ENCODE measurements at regions not wholly inside any gene's neighbourhood (a gene's known extent, or its start where the extent isn't known, plus 50 kb on each side); places are given as distances from the start of the nearest gene placed in this dataset.

DNA sequence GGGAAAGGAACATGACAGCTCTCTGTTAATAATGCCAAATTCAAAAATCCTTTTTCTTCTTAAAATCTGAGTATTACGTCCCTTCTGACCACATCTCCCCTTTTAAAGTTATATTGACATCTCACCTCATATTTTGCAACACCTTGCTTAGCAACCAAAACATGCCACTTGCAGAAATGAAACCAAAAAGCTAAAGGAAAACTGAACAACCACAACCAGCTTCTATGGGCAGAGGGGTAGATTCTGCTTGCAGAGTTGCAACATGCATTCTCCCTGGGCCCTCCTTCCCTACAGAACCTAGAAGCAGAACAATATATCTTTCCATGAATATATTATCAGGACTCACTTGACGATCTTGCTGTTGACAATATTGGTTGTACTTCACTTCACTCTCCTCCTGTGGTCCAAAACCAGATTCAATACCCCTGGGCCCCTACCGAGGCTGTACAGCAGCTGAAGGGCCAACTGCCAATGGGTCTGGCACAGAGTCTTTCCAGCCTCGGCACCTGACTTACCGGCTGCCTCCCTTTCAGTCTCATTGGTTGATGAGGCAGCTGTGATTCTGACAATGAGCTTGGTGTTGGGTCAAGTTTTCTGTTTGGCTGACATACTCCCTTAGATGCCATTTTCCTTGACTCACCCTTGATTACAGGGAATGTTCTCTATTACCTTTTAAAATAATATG, 616.6 kb downstream of the ZEB2 start:
- Histone ChIP-seq H3F3A (ENCODE audit: insufficient read depth) (no peaks in the 10 kb centered on the region), H3K9ac (ENCODE audit: low read length) (no peak overlapping the region), H2AFZ (ENCODE audit: low read depth, low read length, severe bottlenecking) (no peak overlapping the region), H3K9me2 (replicated peaks; ENCODE audit: insufficient read depth, low read length) (no peaks in the 10 kb centered on the region), H3K4me3 (ENCODE audit: insufficient read depth, low read length, poor library complexity, severe bottlenecking) (no peak overlapping the region), H3K36me3 (ENCODE audit: low read length) (no peaks in the 10 kb centered on the region), H3K27me3 (ENCODE audit: low read length) (no peaks in the 10 kb centered on the region), H3K79me2 (ENCODE audit: insufficient read depth, low read length) (no peaks in the 10 kb centered on the region), H3K4me2 (ENCODE audit: low read depth, low read length, poor library complexity, severe bottlenecking) (no peak overlapping the region), H3K27ac (ENCODE audit: low read depth, low read length) (no peak overlapping the region), H3K9me3 (ENCODE audit: insufficient read depth, low read length) (no peaks in the 10 kb centered on the region), H4K20me1 (ENCODE audit: low read depth, low read length) (no peaks in the 10 kb centered on the region)
- TF ChIP-seq, protein P1, sequence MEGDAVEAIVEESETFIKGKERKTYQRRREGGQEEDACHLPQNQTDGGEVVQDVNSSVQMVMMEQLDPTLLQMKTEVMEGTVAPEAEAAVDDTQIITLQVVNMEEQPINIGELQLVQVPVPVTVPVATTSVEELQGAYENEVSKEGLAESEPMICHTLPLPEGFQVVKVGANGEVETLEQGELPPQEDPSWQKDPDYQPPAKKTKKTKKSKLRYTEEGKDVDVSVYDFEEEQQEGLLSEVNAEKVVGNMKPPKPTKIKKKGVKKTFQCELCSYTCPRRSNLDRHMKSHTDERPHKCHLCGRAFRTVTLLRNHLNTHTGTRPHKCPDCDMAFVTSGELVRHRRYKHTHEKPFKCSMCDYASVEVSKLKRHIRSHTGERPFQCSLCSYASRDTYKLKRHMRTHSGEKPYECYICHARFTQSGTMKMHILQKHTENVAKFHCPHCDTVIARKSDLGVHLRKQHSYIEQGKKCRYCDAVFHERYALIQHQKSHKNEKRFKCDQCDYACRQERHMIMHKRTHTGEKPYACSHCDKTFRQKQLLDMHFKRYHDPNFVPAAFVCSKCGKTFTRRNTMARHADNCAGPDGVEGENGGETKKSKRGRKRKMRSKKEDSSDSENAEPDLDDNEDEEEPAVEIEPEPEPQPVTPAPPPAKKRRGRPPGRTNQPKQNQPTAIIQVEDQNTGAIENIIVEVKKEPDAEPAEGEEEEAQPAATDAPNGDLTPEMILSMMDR (IDR thresholded peaks at IDR 0.05; ENCODE audit: insufficient read depth, low read length, poor library complexity, severe bottlenecking), result no peak
- no peak for TF ChIP-seq EZH2phosphoT487 (conservative IDR thresholded peaks at IDR 0.05; ENCODE audit: low read length)

DNA sequence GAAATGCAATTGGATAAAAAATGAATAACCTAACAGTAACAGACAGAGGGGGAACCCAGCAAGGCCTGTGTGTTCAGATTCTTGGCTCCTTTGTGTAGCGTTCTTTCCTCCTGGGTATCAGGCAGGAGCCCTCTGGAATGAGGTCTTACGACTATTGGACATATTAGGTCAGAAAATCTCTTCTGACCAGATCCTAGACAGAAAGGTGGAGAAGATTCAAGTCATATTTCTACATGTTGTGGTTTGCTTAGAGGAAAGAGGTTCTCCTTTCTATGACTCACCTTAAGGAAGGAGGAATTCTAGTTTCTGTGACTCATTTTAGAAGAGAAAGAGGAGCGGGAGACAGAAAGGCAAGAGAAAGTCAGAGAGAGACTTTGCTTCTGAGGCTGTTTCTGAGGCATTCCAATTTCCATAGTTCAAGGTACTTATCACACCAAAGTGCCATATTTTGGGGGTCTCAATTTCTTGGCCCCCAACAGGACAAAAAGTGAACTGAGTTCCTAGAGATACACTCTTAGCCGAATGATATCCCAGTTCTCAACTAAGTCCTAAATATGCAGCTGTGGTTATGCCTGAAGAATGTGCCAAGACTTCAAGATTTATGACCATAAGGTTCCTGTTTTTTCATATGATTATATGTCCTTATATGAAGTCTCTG, 618.6 kb downstream of the ZEB2 start:
- no peak overlapping the region for H3K27ac ChIP-seq (ENCODE audit: low read depth, low read length)
- H3K9ac ChIP-seq (ENCODE audit: low read length), result no peak overlapping the region
- H3K36me3 ChIP-seq (ENCODE audit: low read length), result no peaks in the 10 kb centered on the region
- H3F3A ChIP-seq (ENCODE audit: insufficient read depth), result no peaks in the 10 kb centered on the region
- H2AFZ ChIP-seq (ENCODE audit: low read depth, low read length, severe bottlenecking), result no peak overlapping the region
- H3K27me3 ChIP-seq (ENCODE audit: low read length), result no peaks in the 10 kb centered on the region
- no peaks in the 10 kb centered on the region for H4K20me1 ChIP-seq (ENCODE audit: low read depth, low read length)
- no peak overlapping the region for H3K4me2 ChIP-seq (ENCODE audit: low read depth, low read length, poor library complexity, severe bottlenecking)
- no peak for TF ChIP-seq EZH2phosphoT487 (conservative IDR thresholded peaks at IDR 0.05; ENCODE audit: low read length)
- H3K4me3 ChIP-seq (ENCODE audit: insufficient read depth, low read length, poor library complexity, severe bottlenecking), result no peak overlapping the region
- H3K79me2 ChIP-seq (ENCODE audit: insufficient read depth, low read length), result no peaks in the 10 kb centered on the region
- no peaks in the 10 kb centered on the region for H3K9me3 ChIP-seq (ENCODE audit: insufficient read depth, low read length)
- no peaks in the 10 kb centered on the region for H3K9me2 ChIP-seq (replicated peaks; ENCODE audit: insufficient read depth, low read length)

DNA sequence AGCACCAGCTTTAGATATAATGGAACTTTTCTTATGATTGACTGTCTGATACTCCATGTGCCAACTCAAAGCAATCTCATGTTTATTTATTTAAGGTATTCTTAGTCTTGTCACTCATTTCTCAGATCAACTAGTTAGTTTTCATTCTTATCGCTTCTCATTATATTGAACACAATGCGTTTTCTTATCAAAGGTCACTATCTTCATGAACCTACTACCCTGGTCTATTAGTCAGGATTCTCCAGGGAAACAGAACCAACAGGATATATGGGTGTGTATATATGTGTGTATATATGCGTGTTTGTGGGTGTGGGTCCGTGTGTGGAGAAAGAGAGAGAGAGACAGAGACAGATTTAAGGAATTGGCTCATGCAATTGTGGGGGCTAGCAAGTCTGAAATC, 619.9 kb downstream of the ZEB2 start:
- no peaks in the 10 kb centered on the region for H3K9me3 ChIP-seq (ENCODE audit: insufficient read depth, low read length)
- H3F3A ChIP-seq (ENCODE audit: insufficient read depth), result no peaks in the 10 kb centered on the region
- H3K79me2 ChIP-seq (ENCODE audit: insufficient read depth, low read length), result no peaks in the 10 kb centered on the region
- no peaks in the 10 kb centered on the region for H3K9me2 ChIP-seq (replicated peaks; ENCODE audit: insufficient read depth, low read length)
- no peaks in the 10 kb centered on the region for H3K36me3 ChIP-seq (ENCODE audit: low read length)
- H3K27ac ChIP-seq (ENCODE audit: low read depth, low read length), result no peak overlapping the region
- no peaks in the 10 kb centered on the region for H4K20me1 ChIP-seq (ENCODE audit: low read depth, low read length)
- H2AFZ ChIP-seq (ENCODE audit: low read depth, low read length, severe bottlenecking), result no peak overlapping the region
- TF ChIP-seq, protein P1 (IDR thresholded peaks at IDR 0.05; ENCODE audit: insufficient read depth, low read length, poor library complexity, severe bottlenecking), result no peak
- no peak for TF ChIP-seq EZH2phosphoT487 (conservative IDR thresholded peaks at IDR 0.05; ENCODE audit: low read length)
- H3K4me3 ChIP-seq (ENCODE audit: insufficient read depth, low read length, poor library complexity, severe bottlenecking), result no peak overlapping the region
- H3K27me3 ChIP-seq (ENCODE audit: low read length), result no peaks in the 10 kb centered on the region
- no peak overlapping the region for H3K4me2 ChIP-seq (ENCODE audit: low read depth, low read length, poor library complexity, severe bottlenecking)
- no peak overlapping the region for H3K9ac ChIP-seq (ENCODE audit: low read length)

DNA sequence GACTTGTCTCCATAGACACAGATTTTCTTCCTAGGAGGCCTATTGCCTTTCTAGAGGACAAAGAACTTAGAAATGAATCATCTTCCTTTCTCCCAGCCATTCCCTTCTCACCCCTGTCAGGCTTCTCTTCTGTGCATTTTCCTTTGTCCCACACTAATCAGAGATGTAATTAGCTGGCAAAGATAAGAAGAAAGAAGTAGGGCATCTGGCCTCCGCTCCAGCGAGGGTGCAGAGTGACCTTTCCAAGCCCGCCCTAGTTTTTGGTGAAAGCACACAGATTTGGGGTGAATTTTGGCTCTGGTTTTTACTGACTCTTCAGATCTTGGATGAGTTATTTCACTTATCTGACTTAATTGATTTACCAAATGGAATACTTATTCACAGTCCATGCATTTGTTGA, 626.5 kb downstream of the ZEB2 start:
- no peak overlapping the region for H2AFZ ChIP-seq (ENCODE audit: low read depth, low read length, severe bottlenecking)
- no peaks in the 10 kb centered on the region for H3F3A ChIP-seq (ENCODE audit: insufficient read depth)
- no peak for TF ChIP-seq EZH2phosphoT487 (conservative IDR thresholded peaks at IDR 0.05; ENCODE audit: low read length)
- TF ChIP-seq, protein P1 (IDR thresholded peaks at IDR 0.05; ENCODE audit: insufficient read depth, low read length, poor library complexity, severe bottlenecking), result no peak
- H3K4me3 ChIP-seq (ENCODE audit: insufficient read depth, low read length, poor library complexity, severe bottlenecking), result no peak overlapping the region
- H3K9ac ChIP-seq (ENCODE audit: low read length), result no peak overlapping the region
- no peaks in the 10 kb centered on the region for H3K79me2 ChIP-seq (ENCODE audit: insufficient read depth, low read length)
- H3K36me3 ChIP-seq (ENCODE audit: low read length), result no peaks in the 10 kb centered on the region
- H3K9me2 ChIP-seq (replicated peaks; ENCODE audit: insufficient read depth, low read length), result no peaks in the 10 kb centered on the region
- H4K20me1 ChIP-seq (ENCODE audit: low read depth, low read length), result no peaks in the 10 kb centered on the region
- no peak overlapping the region for H3K27ac ChIP-seq (ENCODE audit: low read depth, low read length)
- no peak overlapping the region for H3K4me2 ChIP-seq (ENCODE audit: low read depth, low read length, poor library complexity, severe bottlenecking)
- no peaks in the 10 kb centered on the region for H3K9me3 ChIP-seq (ENCODE audit: insufficient read depth, low read length)
- H3K27me3 ChIP-seq (ENCODE audit: low read length), result no peaks in the 10 kb centered on the region

Data from SU-DHL-6 (cell line).